Lung (tissue), 11 donors: ENCODE measurements at regions not wholly inside any gene's neighbourhood (a gene's known extent, or its start where the extent isn't known, plus 50 kb on each side); places are given as distances from the start of the nearest gene placed in this dataset.
A peak's percentile ranks its signal among the peaks of the same experiment; 100 is the strongest.

Source experiments
- ATAC-seq: fragments of 200-7000 bp; cut with Tn5 transposase; one replicate; pipeline ENCODE4 v1.9.1; 2020; ENCODE audit warnings: moderate number of reproducible peaks; ENCODE audit not compliant: insufficient read depth, low FRiP score
- DNase-seq, 3 donors: peaks; one replicate each; pipeline ENCODE4 v3.0.0-alpha.2; 2013 to 2017
- H3K27ac ChIP-seq, 2 donors: one replicate each; pipeline ENCODE4 v1.5.1; 2013; ENCODE audit warnings: mild to moderate bottlenecking in 2 of 2, moderate library complexity in 2 of 2, control low read depth in 1 of 2, inconsistent platforms in 1 of 2, low read depth in 1 of 2, low read length in 1 of 2
- H3K27me3 ChIP-seq, 3 donors: one replicate each; pipeline ENCODE4 v1.5.1; 2013; ENCODE audit warnings: low read length in 2 of 3; ENCODE audit not compliant: control insufficient read depth in 3 of 3, insufficient read depth in 3 of 3
- H3K36me3 ChIP-seq, 4 donors: one replicate each; pipeline ENCODE4 v1.5.1; 2013; ENCODE audit warnings: low read length in 4 of 4, mild to moderate bottlenecking in 1 of 4, moderate library complexity in 1 of 4; ENCODE audit not compliant: control insufficient read depth in 4 of 4, insufficient read depth in 4 of 4
- H3K4me1 ChIP-seq, 5 donors: one replicate each; pipeline ENCODE4 v1.5.1; 2013; ENCODE audit warnings: low read length in 5 of 5, mild to moderate bottlenecking in 2 of 5, moderate library complexity in 1 of 5; ENCODE audit not compliant: control insufficient read depth in 5 of 5, insufficient read depth in 5 of 5
- H3K4me3 ChIP-seq: one replicate; pipeline ENCODE4 v1.5.1; 2013; ENCODE audit warnings: mild to moderate bottlenecking, control low read depth, moderate library complexity
- H3K9ac ChIP-seq, 2 donors: one replicate each; pipeline ENCODE4 v1.5.1; 2013; ENCODE audit warnings: low read length in 2 of 2, control low read depth in 1 of 2; ENCODE audit not compliant: insufficient read depth in 1 of 2
- H3K9me3 ChIP-seq, 4 donors: one replicate each; pipeline ENCODE4 v1.5.1; 2013; ENCODE audit warnings: low read length in 3 of 4, mild to moderate bottlenecking in 1 of 4, moderate library complexity in 1 of 4; ENCODE audit not compliant: control insufficient read depth in 4 of 4, insufficient read depth in 3 of 4
- CTCF ChIP-seq: IDR thresholded peaks from 2 replicates; pipeline ENCODE4 v1.5.1; 2012; ENCODE audit warnings: mild to moderate bottlenecking; ENCODE audit errors: control extremely low read depth, extremely low read depth
- WGBS, 2 donors: extraction: QIAGEN DNeasy Blood & Tissue Kit; methylation state at CpG; one replicate each; pipeline ENCODE4 v1.1.7; 2013; 5-methylcytosine and 5-hydroxymethylcytosine counted together
- donor health status: control.
- donor health status: control.
- donor health status: Bipolar disorder and iron deficiency.
- donor health status: healthy.
- donor health status: DM: yes; HTN: yes; CAD: no.

- Histone ChIP-seq H3K27me3 (no peaks in the 10 kb centered on the region), H3K9ac (no peak overlapping the region), H3K27ac (no peak overlapping the region), H3K4me1 (no peaks in the 10 kb centered on the region), H3K4me3 (no peak overlapping the region), H3K9me3 (no peaks in the 10 kb centered on the region), H3K36me3 (no peaks in the 10 kb centered on the region)
- no peak for TF ChIP-seq CTCF
- WGBS, 2 donors = 47 to 69% methylated on average over 1 of the region's 1 CpG
- DNase-seq (peak in 2 of 3 donors; percentile 13 to 25), ATAC-seq (no peak)
These were observed 456.8 kb upstream of the GJE1 start for GRCh38 chr6:141675957-141676356.

GRCh38 chr6:141669141-141669540 is 463.6 kb upstream of the GJE1 start:
- no peaks in the 10 kb centered on the region for H3K4me1 ChIP-seq
- H3K27ac ChIP-seq = no peak overlapping the region
- ATAC-seq = no peak

GRCh38 chr6:141667580-141668309 is 465.0 kb upstream of the GJE1 start:
- Histone ChIP-seq H3K27me3 (no peaks in the 10 kb centered on the region), H3K27ac (no peak overlapping the region), H3K4me3 (no peak overlapping the region), H3K9me3 (no peaks in the 10 kb centered on the region), H3K36me3 (no peaks in the 10 kb centered on the region), H3K4me1 (no peaks in the 10 kb centered on the region), H3K9ac (no peak overlapping the region)
- 51 to 56% methylated on average over 3 of the region's 3 CpGs for WGBS, 2 donors
- ATAC-seq (no peak), DNase-seq (no peak)
- no peak for TF ChIP-seq CTCF

More at GRCh38 chr6:141669141-141669540, 463.6 kb upstream of the GJE1 start:
- Histone ChIP-seq H3K9ac (no peak overlapping the region), H3K36me3 (no peaks in the 10 kb centered on the region), H3K4me3 (no peak overlapping the region), H3K9me3 (no peaks in the 10 kb centered on the region), H3K27me3 (no peaks in the 10 kb centered on the region)
- DNase-seq = no peak
- 86 to 88% methylated on average over 7 of the region's 7 CpGs for WGBS, 2 donors
- TF ChIP-seq CTCF = no peak

- no peak for TF ChIP-seq CTCF
- no peaks in the 10 kb centered on the region for H3K27me3 ChIP-seq
- 53 to 93% methylated on average over 1 of the region's 1 CpG for WGBS, 2 donors
- DNase-seq = no peak
- H3K9ac ChIP-seq = no peak overlapping the region
- peaks cover 0 to 1% (median 0%) of the 10 kb centered on the region in 4 donors for H3K9me3 ChIP-seq
- H3K36me3 ChIP-seq = no peaks in the 10 kb centered on the region
- H3K27ac ChIP-seq = no peak overlapping the region
- H3K4me3 ChIP-seq = no peak overlapping the region
- no peak for ATAC-seq
- H3K4me1 ChIP-seq = no peaks in the 10 kb centered on the region
These were observed 466.5 kb upstream of the GJE1 start for GRCh38 chr6:141666187-141666586.
